MM.1S (cell line): ENCODE measurements at regions not wholly inside any gene's neighbourhood (a gene's known extent, or its start where the extent isn't known, plus 50 kb on each side); places are given as distances from the start of the nearest gene placed in this dataset.

Source experiments
- EZH2phosphoT487 ChIP-seq: fragments of 300-600 bp; sonication (generic); IDR thresholded peaks from 2 replicates; pipeline ENCODE4 v1.6.1; 2018; ENCODE audit warnings: antibody characterized with exemption, low read length
- TF ChIP-seq, protein P1 (sequence below): fragments of 300-600 bp; sonication (generic); IDR thresholded peaks from 2 replicates; pipeline ENCODE4 v1.5.1; 2016; ENCODE audit warnings: antibody characterized with exemption, low read length, mixed read lengths

DNA sequence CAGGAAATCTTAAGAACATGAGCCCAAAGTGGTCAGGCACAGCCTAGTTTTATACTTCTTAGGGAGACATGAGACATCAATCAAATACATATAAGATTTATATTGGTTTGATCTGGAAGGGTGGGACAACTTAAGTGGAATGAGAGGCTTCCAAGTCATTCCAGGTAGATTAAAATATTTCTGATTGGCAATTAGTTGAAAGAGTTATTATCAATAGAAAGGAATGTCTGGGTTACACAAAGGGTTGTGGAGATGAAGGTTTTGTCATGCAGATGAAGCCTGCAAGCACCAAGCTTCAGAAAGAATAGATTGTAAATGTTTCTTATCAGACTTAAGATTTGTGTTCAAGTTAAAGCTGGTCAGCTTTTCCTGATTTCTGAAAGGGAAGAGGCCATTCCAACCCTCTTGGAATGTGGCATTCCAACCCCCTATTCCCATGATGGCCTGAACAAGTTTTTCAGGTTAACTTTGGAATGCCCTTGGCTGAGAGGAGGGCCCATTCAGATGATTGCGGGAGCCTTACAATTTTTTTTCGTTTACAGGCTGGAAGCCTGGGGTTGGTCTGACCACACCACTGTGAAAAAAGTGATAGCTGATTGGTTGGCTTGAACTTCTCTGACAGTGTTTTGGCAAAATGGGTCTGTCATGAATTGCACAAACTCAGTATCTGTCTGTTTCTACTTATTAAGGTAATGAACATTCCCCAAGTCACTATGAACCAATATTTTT, 245.6 kb upstream of the RAI14 start:
- TF ChIP-seq, protein P1, sequence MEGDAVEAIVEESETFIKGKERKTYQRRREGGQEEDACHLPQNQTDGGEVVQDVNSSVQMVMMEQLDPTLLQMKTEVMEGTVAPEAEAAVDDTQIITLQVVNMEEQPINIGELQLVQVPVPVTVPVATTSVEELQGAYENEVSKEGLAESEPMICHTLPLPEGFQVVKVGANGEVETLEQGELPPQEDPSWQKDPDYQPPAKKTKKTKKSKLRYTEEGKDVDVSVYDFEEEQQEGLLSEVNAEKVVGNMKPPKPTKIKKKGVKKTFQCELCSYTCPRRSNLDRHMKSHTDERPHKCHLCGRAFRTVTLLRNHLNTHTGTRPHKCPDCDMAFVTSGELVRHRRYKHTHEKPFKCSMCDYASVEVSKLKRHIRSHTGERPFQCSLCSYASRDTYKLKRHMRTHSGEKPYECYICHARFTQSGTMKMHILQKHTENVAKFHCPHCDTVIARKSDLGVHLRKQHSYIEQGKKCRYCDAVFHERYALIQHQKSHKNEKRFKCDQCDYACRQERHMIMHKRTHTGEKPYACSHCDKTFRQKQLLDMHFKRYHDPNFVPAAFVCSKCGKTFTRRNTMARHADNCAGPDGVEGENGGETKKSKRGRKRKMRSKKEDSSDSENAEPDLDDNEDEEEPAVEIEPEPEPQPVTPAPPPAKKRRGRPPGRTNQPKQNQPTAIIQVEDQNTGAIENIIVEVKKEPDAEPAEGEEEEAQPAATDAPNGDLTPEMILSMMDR = no peak
- TF ChIP-seq EZH2phosphoT487 = no peak
